NCI-H510A treated with DMSO at 0.1 percent for 48 hours (cell line): ENCODE measurements at regions not wholly inside any gene's neighbourhood (a gene's known extent, or its start where the extent isn't known, plus 50 kb on each side); places are given as distances from the start of the nearest gene placed in this dataset.
"Not testable (repeated sequence)": the region's sequence is repeated elsewhere in the genome, so short reads cannot be mapped to it uniquely, and the experiment has no call there.

Experiments used
- DNase-seq: peaks from one replicate; lab custom pipeline; 2025; lab: John Stamatoyannopoulos, UW

- no peak for DNase-seq
Observed at GRCh38 chr5:167281925-167282324, 1009.5 kb upstream of the WWC1 start.

GRCh38 chr5:167283691-167284090 lies 1007.8 kb upstream of the WWC1 start:
- no peak for DNase-seq

- DNase-seq: no peak
Observed at GRCh38 chr5:167284222-167284890, 1007.1 kb upstream of the WWC1 start.

GRCh38 chr5:167285591-167285990 lies 1005.9 kb upstream of the WWC1 start:
- no peak for DNase-seq

- no peak for DNase-seq
Observed at GRCh38 chr5:167286891-167287290, 1004.6 kb upstream of the WWC1 start.

GRCh38 chr5:167290478-167290877 lies 1001.0 kb upstream of the WWC1 start:
- DNase-seq: no peak

- DNase-seq: no peak
Observed at GRCh38 chr5:167294882-167295680, 996.4 kb upstream of the WWC1 start.

- DNase-seq: no peak
Observed at GRCh38 chr5:167295681-167296005, 995.8 kb upstream of the WWC1 start.

- DNase-seq: no peak
Observed at GRCh38 chr5:167296066-167296465, 995.4 kb upstream of the WWC1 start.

GRCh38 chr5:167296661-167297060 lies 994.8 kb upstream of the WWC1 start:
- DNase-seq: no peak

- not testable (repeated sequence) for DNase-seq
Observed at GRCh38 chr5:167299861-167300260, 991.6 kb upstream of the WWC1 start.

GRCh38 chr5:167303582-167303981 lies 987.9 kb upstream of the WWC1 start:
- no peak for DNase-seq

- DNase-seq: no peak
Observed at GRCh38 chr5:167304834-167305469, 986.5 kb upstream of the WWC1 start.

GRCh38 chr5:167305591-167306213 lies 985.7 kb upstream of the WWC1 start:
- no peak for DNase-seq

GRCh38 chr5:167307042-167307441 lies 984.4 kb upstream of the WWC1 start:
- DNase-seq: no peak

- DNase-seq: no peak
Observed at GRCh38 chr5:167308466-167308865, 983.0 kb upstream of the WWC1 start.

- DNase-seq: no peak
Observed at GRCh38 chr5:167309941-167310517, 981.4 kb upstream of the WWC1 start.

- DNase-seq: no peak
Observed at GRCh38 chr5:167311340-167311739, 980.1 kb upstream of the WWC1 start.

GRCh38 chr5:167312225-167312624 lies 979.2 kb upstream of the WWC1 start:
- no peak for DNase-seq

GRCh38 chr5:167315762-167316161 lies 975.7 kb upstream of the WWC1 start:
- no peak for DNase-seq

GRCh38 chr5:167317884-167318283 lies 973.6 kb upstream of the WWC1 start:
- DNase-seq: no peak

- DNase-seq: no peak
Observed at GRCh38 chr5:167319243-167319642, 972.2 kb upstream of the WWC1 start.
